Mesenchymal stem cell (in vitro differentiated cells and primary cell): ENCODE measurements at regions not wholly inside any gene's neighbourhood (a gene's known extent, or its start where the extent isn't known, plus 50 kb on each side); places are given as distances from the start of the nearest gene placed in this dataset.

Source experiments
- DNase-seq: peaks from one replicate; pipeline ENCODE4 v3.0.0-alpha.2; 2013
- H2AFZ ChIP-seq: one replicate; pipeline ENCODE4 v1.6.1; 2013; ENCODE audit warnings: low read depth, mild to moderate bottlenecking, control low read depth, inconsistent platforms, low read length, moderate library complexity
- H2AK5ac ChIP-seq: 2 replicates; pipeline ENCODE4 v1.6.1; 2013; ENCODE audit warnings: low read length, moderate library complexity, mild to moderate bottlenecking, inconsistent platforms; ENCODE audit not compliant: severe bottlenecking
- H2BK120ac ChIP-seq: one replicate; pipeline ENCODE4 v1.6.1; 2013; ENCODE audit warnings: low read depth, mild to moderate bottlenecking, inconsistent platforms, low read length, moderate library complexity
- H2BK12ac ChIP-seq, 2 experiments: one replicate each; pipeline ENCODE4 v1.6.1; 2013; ENCODE audit warnings: inconsistent platforms in 2 of 2, low read length in 2 of 2, mild to moderate bottlenecking in 2 of 2, moderate library complexity in 2 of 2, control low read depth in 1 of 2
- H2BK15ac ChIP-seq: one replicate; pipeline ENCODE4 v1.6.1; 2013; ENCODE audit warnings: mild to moderate bottlenecking, low read depth, inconsistent platforms; ENCODE audit not compliant: poor library complexity, severe bottlenecking
- H2BK5ac ChIP-seq: 2 replicates; pipeline ENCODE4 v1.6.1; 2013; ENCODE audit warnings: low read depth, mild to moderate bottlenecking, low read length, control low read depth, inconsistent platforms; ENCODE audit not compliant: poor library complexity, severe bottlenecking
- H3K14ac ChIP-seq, 2 experiments: one replicate each; pipeline ENCODE4 v1.6.1; 2013; ENCODE audit warnings: inconsistent platforms in 2 of 2, low read length in 2 of 2, control low read depth in 1 of 2, mild to moderate bottlenecking in 1 of 2, moderate library complexity in 1 of 2
- H3K18ac ChIP-seq, 2 experiments: one replicate each; pipeline ENCODE4 v1.6.1; 2013; ENCODE audit warnings: inconsistent platforms in 2 of 2, low read length in 2 of 2, control low read depth in 1 of 2, low read depth in 1 of 2, mild to moderate bottlenecking in 1 of 2
- H3K23ac ChIP-seq, 2 experiments: one replicate each; pipeline ENCODE4 v1.6.1; 2013; ENCODE audit warnings: inconsistent platforms in 2 of 2, low read length in 2 of 2, mild to moderate bottlenecking in 2 of 2, moderate library complexity in 2 of 2, control low read depth in 1 of 2
- H3K27ac ChIP-seq: 2 replicates; pipeline ENCODE4 v1.5.1; 2013; ENCODE audit warnings: mild to moderate bottlenecking, moderate library complexity, low read length, control low read depth, inconsistent platforms; ENCODE audit not compliant: poor library complexity, severe bottlenecking
- H3K27me3 ChIP-seq, 2 experiments: 2 replicates each; pipeline versions ENCODE4 v1.6.1 to v1.7.0; 2013; ENCODE audit warnings: low read length in 2 of 2, mild to moderate bottlenecking in 2 of 2, moderate library complexity in 2 of 2, control low read depth in 1 of 2, inconsistent platforms in 1 of 2; ENCODE audit not compliant: control insufficient read depth in 1 of 2, insufficient read depth in 1 of 2
- H3K36me3 ChIP-seq, 2 experiments: 2 replicates each; pipeline versions ENCODE4 v1.6.1 to v1.7.0; 2013; ENCODE audit warnings: low read length in 2 of 2, control low read depth in 1 of 2, inconsistent platforms in 1 of 2, low read depth in 1 of 2, mild to moderate bottlenecking in 1 of 2; ENCODE audit not compliant: insufficient read depth in 2 of 2, control insufficient read depth in 1 of 2
- H3K4ac ChIP-seq, 2 experiments: one replicate each; pipeline ENCODE4 v1.6.1; 2013; ENCODE audit warnings: inconsistent platforms in 2 of 2, low read length in 2 of 2, mild to moderate bottlenecking in 2 of 2, moderate library complexity in 2 of 2, control low read depth in 1 of 2, low read depth in 1 of 2
- H3K4me1 ChIP-seq: 2 replicates; pipeline ENCODE4 v1.6.1; 2013; ENCODE audit warnings: low read depth, low read length, control low read depth; ENCODE audit not compliant: control insufficient read depth, insufficient read depth
- H3K4me2 ChIP-seq: 2 replicates; pipeline ENCODE4 v1.6.1; 2013; ENCODE audit warnings: low read length, mild to moderate bottlenecking, inconsistent platforms; ENCODE audit not compliant: poor library complexity, severe bottlenecking
- H3K4me3 ChIP-seq, 2 experiments: 2 replicates each; pipeline versions ENCODE4 v1.5.1 to v1.7.0; 2013; ENCODE audit warnings: low read length in 2 of 2, mild to moderate bottlenecking in 2 of 2, control low read depth in 1 of 2, low read depth in 1 of 2; ENCODE audit not compliant: insufficient read depth in 1 of 2
- H3K79me1 ChIP-seq: replicated peaks from 2 replicates; pipeline ENCODE4 v1.6.1; 2013; ENCODE audit warnings: mild to moderate bottlenecking, control low read depth, low read length, inconsistent platforms; ENCODE audit not compliant: poor library complexity, severe bottlenecking
- H3K9ac ChIP-seq: 2 replicates; pipeline ENCODE4 v1.7.0; 2013; ENCODE audit warnings: mild to moderate bottlenecking, low read length, moderate library complexity
- H3K9me3 ChIP-seq: 2 replicates; pipeline ENCODE4 v1.7.0; 2013; ENCODE audit warnings: mild to moderate bottlenecking, low read length; ENCODE audit not compliant: control insufficient read depth
- H4K8ac ChIP-seq: one replicate; pipeline ENCODE4 v1.6.1; 2013; ENCODE audit warnings: inconsistent platforms, mild to moderate bottlenecking, low read length, moderate library complexity
- H4K91ac ChIP-seq: one replicate; pipeline ENCODE4 v1.6.1; 2013; ENCODE audit warnings: mild to moderate bottlenecking, low read length, inconsistent platforms
- WGBS: methylation state at CpG from one replicate; pipeline ENCODE4 v1.1.7; 2013; ENCODE audit warnings: mixed read lengths; 5-methylcytosine and 5-hydroxymethylcytosine counted together

DNA sequence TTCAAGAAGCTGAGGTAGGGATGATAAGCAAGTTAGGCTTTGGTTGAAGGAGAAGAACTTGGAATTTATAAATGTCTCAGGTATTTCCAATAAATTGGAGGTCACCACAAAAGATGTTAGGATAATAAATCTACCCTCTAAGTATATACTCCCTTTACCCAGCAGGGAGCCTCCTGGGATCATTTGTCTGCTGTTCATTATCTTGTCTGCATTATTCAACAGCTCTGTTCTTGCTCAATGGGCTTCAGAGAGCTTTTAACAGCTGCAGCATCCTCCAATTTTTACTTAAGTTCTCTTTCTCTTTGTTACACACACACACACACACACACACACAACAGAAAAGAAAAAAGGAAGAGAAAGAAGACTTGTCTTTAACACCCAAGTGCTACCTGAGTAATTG is 51.7 kb upstream of the VPS13A start:
- H3K4me1 ChIP-seq = no peaks in the 10 kb centered on the region

DNA sequence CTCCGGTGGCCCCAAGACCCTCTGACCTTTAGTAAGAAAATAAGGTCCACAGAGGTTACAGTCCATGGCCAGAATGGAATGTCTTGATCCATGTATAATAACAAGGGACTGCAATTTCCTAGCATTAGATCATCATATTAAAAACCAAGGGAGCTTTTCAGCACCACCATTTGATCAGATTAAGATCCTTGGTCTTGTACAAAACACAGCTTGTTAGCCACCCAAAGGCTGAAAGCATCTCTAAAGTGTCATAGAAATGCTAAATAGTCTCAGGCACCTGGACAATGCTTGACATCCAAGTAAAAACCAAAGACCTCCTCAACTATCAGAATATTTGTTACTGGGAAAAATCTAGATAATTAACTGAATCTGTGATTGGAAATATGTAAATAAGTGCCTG is 50.3 kb upstream of the VPS13A start:
- Histone ChIP-seq H3K14ac (no peak overlapping the region), H3K4ac (no peak overlapping the region), H2BK12ac (no peak overlapping the region), H3K4me2 (no peak overlapping the region), H2AFZ (no peak overlapping the region), H4K91ac (no peak overlapping the region), H2BK120ac (no peak overlapping the region), H3K36me3 (no peaks in the 10 kb centered on the region), H3K18ac (no peak overlapping the region), H2AK5ac (no peak overlapping the region), H3K4me3 (no peak overlapping the region), H2BK15ac (no peak overlapping the region), H3K79me1 (no peaks in the 10 kb centered on the region), H3K23ac (no peak overlapping the region), H3K9me3 (no peaks in the 10 kb centered on the region), H2BK5ac (no peak overlapping the region), H3K27ac (no peak overlapping the region), H3K9ac (no peak overlapping the region), H3K27me3 (peaks cover 7 to 18% of the 10 kb centered on the region in 2 experiments), H3K4me1 (no peaks in the 10 kb centered on the region), H4K8ac (no peak overlapping the region)
- no peak for DNase-seq
- WGBS = 78% methylated on average over 1 of the region's 1 CpG

More for the DNA sequence above, 51.7 kb upstream of the VPS13A start:
- Histone ChIP-seq H4K8ac (no peak overlapping the region), H3K23ac (no peak overlapping the region), H2BK12ac (no peak overlapping the region), H3K9me3 (no peaks in the 10 kb centered on the region), H3K79me1 (no peaks in the 10 kb centered on the region), H3K4me2 (no peak overlapping the region), H3K27me3 (peaks cover 6 to 12% of the 10 kb centered on the region in 2 experiments), H2BK15ac (no peak overlapping the region), H3K27ac (no peak overlapping the region), H2AFZ (no peak overlapping the region), H3K4me3 (no peak overlapping the region), H3K4ac (no peak overlapping the region), H3K18ac (no peak overlapping the region), H2BK120ac (no peak overlapping the region), H3K14ac (no peak overlapping the region), H4K91ac (no peak overlapping the region), H3K36me3 (no peaks in the 10 kb centered on the region), H3K9ac (no peak overlapping the region), H2AK5ac (no peak overlapping the region), H2BK5ac (no peak overlapping the region)
- DNase-seq = no peak
